Gastroesophageal sphincter (tissue), 4 donors: ENCODE measurements at regions not wholly inside any gene's neighbourhood (a gene's known extent, or its start where the extent isn't known, plus 50 kb on each side); places are given as distances from the start of the nearest gene placed in this dataset.

Source experiments
- ATAC-seq: fragments of 150-250 bp; one replicate; pipeline ENCODE4 v1.9.1; 2016; ENCODE audit warnings: mild to moderate bottlenecking, moderate library complexity
- H3K27ac ChIP-seq, 4 donors: fragments of 200-600 bp; sonication (generic) in 3 of 4; 1 replicate in 3 of 4; 2 replicates in 1 of 4; pipeline ENCODE4 v1.5.1; 2016 to 2019
- H3K27me3 ChIP-seq: fragments of 200-600 bp; sonication (generic); one replicate; pipeline ENCODE4 v1.5.1; 2019
- H3K36me3 ChIP-seq, 2 donors: fragments of 200-600 bp; sonication (generic); one replicate each; pipeline ENCODE4 v1.5.1; 2019; ENCODE audit warnings: control low read depth in 1 of 2
- H3K4me1 ChIP-seq, 3 donors: fragments of 200-600 bp; sonication (generic); 1 replicate in 2 of 3; 2 replicates in 1 of 3; pipeline ENCODE4 v1.5.1; 2016 to 2019; ENCODE audit warnings: control low read depth in 2 of 3
- H3K4me3 ChIP-seq, 2 donors: fragments of 200-600 bp; sonication (generic); one replicate each; pipeline ENCODE4 v1.5.1; 2019; ENCODE audit warnings: mild to moderate bottlenecking in 1 of 2, moderate library complexity in 1 of 2
- H3K9me3 ChIP-seq, 3 donors: fragments of 200-600 bp; sonication (generic); one replicate each; pipeline ENCODE4 v1.5.1; 2017 to 2019; ENCODE audit warnings: control low read depth in 2 of 3
- EP300 ChIP-seq: sonication (generic); formaldehyde crosslinking; IDR thresholded peaks from one replicate; pipeline ENCODE4 v1.6.1; 2017; ENCODE audit warnings: antibody characterized with exemption, mild to moderate bottlenecking
- POLR2A ChIP-seq, 2 donors: fragments of 450-650 bp; IDR thresholded peaks; one replicate each; pipeline ENCODE4 v1.6.1; 2017; ENCODE audit warnings: antibody characterized with exemption in 2 of 2, mild to moderate bottlenecking in 2 of 2, moderate library complexity in 1 of 2
- POLR2AphosphoS5 ChIP-seq: sonication (generic); formaldehyde crosslinking; IDR thresholded peaks from one replicate; pipeline ENCODE4 v1.6.1; 2017; ENCODE audit warnings: antibody characterized with exemption
- WGBS, 2 donors: methylation state at CpG; one replicate each; pipeline ENCODE4 v1.1.5; 2018; ENCODE audit warnings: low coverage in 1 of 2; 5-methylcytosine and 5-hydroxymethylcytosine counted together
- TF ChIP-seq, protein P1 (sequence below), 4 experiments: fragments of 200-600 bp in 2 of 4; fragments of 450-650 bp in 2 of 4; sonication (generic) in 1 of 4; IDR thresholded peaks; one replicate each; pipeline ENCODE4 v1.5.1; 2017 to 2019; ENCODE audit warnings: antibody characterized with exemption in 4 of 4, mild to moderate bottlenecking in 2 of 4, moderate library complexity in 2 of 4

GRCh38 chrX:42102586-42103282, 179.4 kb upstream of the CASK start:
- TF ChIP-seq POLR2A (IDR thresholded peaks at IDR 0.05) (no peak), EP300 (no peak)
- TF ChIP-seq, protein P1, sequence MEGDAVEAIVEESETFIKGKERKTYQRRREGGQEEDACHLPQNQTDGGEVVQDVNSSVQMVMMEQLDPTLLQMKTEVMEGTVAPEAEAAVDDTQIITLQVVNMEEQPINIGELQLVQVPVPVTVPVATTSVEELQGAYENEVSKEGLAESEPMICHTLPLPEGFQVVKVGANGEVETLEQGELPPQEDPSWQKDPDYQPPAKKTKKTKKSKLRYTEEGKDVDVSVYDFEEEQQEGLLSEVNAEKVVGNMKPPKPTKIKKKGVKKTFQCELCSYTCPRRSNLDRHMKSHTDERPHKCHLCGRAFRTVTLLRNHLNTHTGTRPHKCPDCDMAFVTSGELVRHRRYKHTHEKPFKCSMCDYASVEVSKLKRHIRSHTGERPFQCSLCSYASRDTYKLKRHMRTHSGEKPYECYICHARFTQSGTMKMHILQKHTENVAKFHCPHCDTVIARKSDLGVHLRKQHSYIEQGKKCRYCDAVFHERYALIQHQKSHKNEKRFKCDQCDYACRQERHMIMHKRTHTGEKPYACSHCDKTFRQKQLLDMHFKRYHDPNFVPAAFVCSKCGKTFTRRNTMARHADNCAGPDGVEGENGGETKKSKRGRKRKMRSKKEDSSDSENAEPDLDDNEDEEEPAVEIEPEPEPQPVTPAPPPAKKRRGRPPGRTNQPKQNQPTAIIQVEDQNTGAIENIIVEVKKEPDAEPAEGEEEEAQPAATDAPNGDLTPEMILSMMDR (IDR thresholded peaks at IDR 0.05) = no peak
- Histone ChIP-seq H3K27ac (no peak overlapping the region), H3K4me3 (no peak overlapping the region), H3K9me3 (no peaks in the 10 kb centered on the region), H3K36me3 (no peaks in the 10 kb centered on the region), H3K4me1 (no peaks in the 10 kb centered on the region), H3K27me3 (no peaks in the 10 kb centered on the region)
- ATAC-seq = no peak
- WGBS, 2 donors = 60 to 100% methylated on average over 1 to 2 of the region's 4 CpGs

DNA sequence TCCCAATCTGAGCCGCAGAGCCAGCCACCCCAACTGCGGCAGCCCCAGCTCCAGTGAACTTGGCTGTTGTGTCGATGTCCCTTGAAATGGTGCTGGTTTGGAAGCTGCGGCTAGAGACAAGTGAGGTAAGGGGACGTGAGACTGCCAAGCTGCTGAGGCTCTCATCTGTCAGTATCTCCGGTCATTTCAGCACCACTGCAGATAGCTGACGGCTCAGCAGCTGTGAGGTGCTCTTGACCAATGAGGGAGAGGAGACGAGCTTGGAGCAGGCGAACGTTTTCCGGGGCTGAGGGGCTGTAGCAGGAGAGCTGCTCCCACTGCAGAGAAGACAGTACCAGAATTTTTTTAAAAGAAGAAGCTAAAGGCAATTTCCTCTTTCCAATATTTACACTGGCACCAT, 175.5 kb upstream of the CASK start:
- Histone ChIP-seq H3K27ac (no peak overlapping the region), H3K9me3 (no peaks in the 10 kb centered on the region), H3K27me3 (no peaks in the 10 kb centered on the region), H3K4me3 (no peak overlapping the region), H3K4me1 (no peaks in the 10 kb centered on the region), H3K36me3 (no peaks in the 10 kb centered on the region)
- no peak for TF ChIP-seq POLR2A (IDR thresholded peaks at IDR 0.05)
- no peak for TF ChIP-seq EP300
- TF ChIP-seq POLR2AphosphoS5 = no peak
- TF ChIP-seq, protein P1 (IDR thresholded peaks at IDR 0.05) = no peak
- ATAC-seq = no peak
- 47 to 50% methylated on average over 1 to 7 of the region's 11 CpGs for WGBS, 2 donors

DNA sequence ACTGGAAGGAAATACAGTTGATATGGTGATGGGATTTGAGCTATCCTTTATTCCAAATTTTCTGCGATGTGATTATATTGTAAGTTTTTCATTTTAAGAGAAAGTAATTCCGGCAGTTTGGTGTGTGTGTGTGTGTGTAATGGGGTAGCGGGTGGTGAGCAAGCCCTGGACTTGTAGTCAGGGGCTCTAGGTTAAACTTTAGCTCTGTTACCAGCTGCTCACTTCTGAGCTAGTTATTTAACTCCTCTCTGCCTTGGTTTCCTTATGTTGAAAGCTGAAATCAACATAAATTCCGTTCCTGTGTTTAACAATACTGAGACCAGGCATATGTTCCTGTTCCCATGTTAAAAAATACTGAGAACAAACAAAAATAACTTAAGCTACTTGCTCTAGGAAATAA, 174.1 kb upstream of the CASK start:
- 75 to 85% methylated on average over 4 of the region's 4 CpGs for WGBS, 2 donors
- TF ChIP-seq EP300 (no peak), POLR2AphosphoS5 (no peak), POLR2A (IDR thresholded peaks at IDR 0.05) (no peak)
- TF ChIP-seq, protein P1 (IDR thresholded peaks at IDR 0.05) = no peak
- ATAC-seq = no peak

GRCh38 chrX:42096265-42096920, 173.0 kb upstream of the CASK start:
- H3K4me3 ChIP-seq = no peak overlapping the region
- H3K27ac ChIP-seq = no peak overlapping the region

More for the DNA sequence above, 174.1 kb upstream of the CASK start:
- no peaks in the 10 kb centered on the region for H3K27me3 ChIP-seq
- no peaks in the 10 kb centered on the region for H3K9me3 ChIP-seq
- no peak overlapping the region for H3K27ac ChIP-seq
- no peaks in the 10 kb centered on the region for H3K36me3 ChIP-seq
- H3K4me3 ChIP-seq = no peak overlapping the region
- H3K4me1 ChIP-seq = no peaks in the 10 kb centered on the region

More at GRCh38 chrX:42096265-42096920, 173.0 kb upstream of the CASK start:
- Histone ChIP-seq H3K9me3 (no peaks in the 10 kb centered on the region), H3K27me3 (no peaks in the 10 kb centered on the region), H3K36me3 (no peaks in the 10 kb centered on the region), H3K4me1 (no peaks in the 10 kb centered on the region)
- 78 to 100% methylated on average over 1 to 9 of the region's 9 CpGs for WGBS, 2 donors
- no peak for TF ChIP-seq POLR2A (IDR thresholded peaks at IDR 0.05)
- TF ChIP-seq EP300 = no peak
- TF ChIP-seq, protein P1 (IDR thresholded peaks at IDR 0.05) = no peak
- no peak for TF ChIP-seq POLR2AphosphoS5
- no peak for ATAC-seq
